ENCODE measurements at regions not wholly inside any gene's neighbourhood (a gene's known extent, or its start where the extent isn't known, plus 50 kb on each side); places are given as distances from the start of the nearest gene placed in this dataset.

- no CpG with 5 or more reads among the region's 2 CpGs for WGBS (ENCODE audit: extremely low coverage, insufficient coverage, insufficient read length)
- Histone ChIP-seq H3K4me3 (ENCODE audit: low read depth, low read length) (no peak overlapping the region), H3K4me2 (ENCODE audit: low read length) (no peak overlapping the region)
Observed at GRCh38 chr20:48311956-48312355, 515.8 kb downstream of the PREX1 start.

DNA sequence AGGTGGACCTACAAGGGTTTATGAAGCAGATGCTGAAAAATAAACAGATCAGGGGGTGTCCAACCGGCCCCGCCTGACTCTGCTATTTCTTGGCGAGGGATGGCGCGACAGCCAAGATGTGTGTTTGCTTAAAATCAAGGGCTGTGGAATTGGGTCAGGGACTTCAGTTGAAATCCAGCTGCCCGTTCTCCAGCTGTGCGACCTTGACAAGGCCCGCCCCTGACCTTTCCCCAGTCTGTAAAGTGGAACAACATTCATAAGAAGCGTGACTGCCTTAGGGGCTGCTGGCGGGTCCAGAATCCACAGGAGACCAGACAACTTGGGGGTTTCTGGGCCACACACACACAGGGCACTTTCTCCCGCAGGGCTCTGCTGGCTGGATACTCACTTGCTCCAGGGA, 517.5 kb downstream of the PREX1 start:
- no CpG with 5 or more reads among the region's 11 CpGs for WGBS (ENCODE audit: extremely low coverage, insufficient coverage, insufficient read length)
- Histone ChIP-seq H3K18ac (ENCODE audit: low read length) (no peak overlapping the region), H2BK5ac (ENCODE audit: low read depth, low read length, poor library complexity) (no peak overlapping the region), H2AFZ (ENCODE audit: insufficient read depth, low read length, poor library complexity) (no peak overlapping the region), H3K79me2 (ENCODE audit: control insufficient read depth, insufficient read depth, low read length, poor library complexity) (no peaks in the 10 kb centered on the region), H3K4me3 (ENCODE audit: low read depth, low read length) (no peak overlapping the region), H3K4me2 (ENCODE audit: low read length) (no peak overlapping the region), H3K4ac (ENCODE audit: low read depth, low read length) (no peak overlapping the region), H4K91ac (ENCODE audit: low read depth, low read length) (no peak overlapping the region), H3K9me3 (ENCODE audit: insufficient read depth, low read depth, low read length) (peaks cover 4% of the 10 kb centered on the region), H4K8ac (ENCODE audit: low read depth, low read length) (no peak overlapping the region), H2BK12ac (ENCODE audit: low read length) (no peak overlapping the region), H3K36me3 (ENCODE audit: control insufficient read depth in 1 of 2, insufficient read depth in 2 of 2, low read length in 2 of 2) (no peaks in the 10 kb centered on the region), H3K27me3 (ENCODE audit: insufficient read depth, low read length) (no peaks in the 10 kb centered on the region), H3K79me1 (ENCODE audit: low read length) (no peaks in the 10 kb centered on the region), H3K27ac (ENCODE audit: low read depth, low read length) (no peak overlapping the region), H3K23ac (ENCODE audit: low read length) (no peak overlapping the region), H3K4me1 (ENCODE audit: control insufficient read depth in 1 of 2, insufficient read depth in 2 of 2, low read length in 2 of 2) (no peaks in the 10 kb centered on the region), H2AK5ac (ENCODE audit: low read length) (no peak overlapping the region), H3K9ac (ENCODE audit: low read length) (no peak overlapping the region), H3K14ac (ENCODE audit: low read length) (no peak overlapping the region), H2BK120ac (ENCODE audit: insufficient read depth, low read length, poor library complexity) (no peak overlapping the region), H4K12ac (ENCODE audit: low read depth, low read length) (no peak overlapping the region)
- no peak for DNase-seq

More at GRCh38 chr20:48311956-48312355, 515.8 kb downstream of the PREX1 start:
- H3K9ac ChIP-seq (ENCODE audit: low read length) = no peak overlapping the region
- peaks cover 4% of the 10 kb centered on the region for H3K9me3 ChIP-seq (ENCODE audit: insufficient read depth, low read depth, low read length)
- H3K79me1 ChIP-seq (ENCODE audit: low read length) = no peaks in the 10 kb centered on the region
- no peak overlapping the region for H2BK5ac ChIP-seq (ENCODE audit: low read depth, low read length, poor library complexity)
- H3K14ac ChIP-seq (ENCODE audit: low read length) = no peak overlapping the region
- H3K27ac ChIP-seq (ENCODE audit: low read depth, low read length) = no peak overlapping the region
- no peak overlapping the region for H3K18ac ChIP-seq (ENCODE audit: low read length)
- H2BK12ac ChIP-seq (ENCODE audit: low read length) = no peak overlapping the region
- H3K79me2 ChIP-seq (ENCODE audit: control insufficient read depth, insufficient read depth, low read length, poor library complexity) = no peaks in the 10 kb centered on the region
- no peak for DNase-seq
- no peaks in the 10 kb centered on the region for H3K36me3 ChIP-seq (ENCODE audit: control insufficient read depth in 1 of 2, insufficient read depth in 2 of 2, low read length in 2 of 2)
- no peak overlapping the region for H3K4ac ChIP-seq (ENCODE audit: low read depth, low read length)
- no peak overlapping the region for H4K8ac ChIP-seq (ENCODE audit: low read depth, low read length)
- H2BK120ac ChIP-seq (ENCODE audit: insufficient read depth, low read length, poor library complexity) = no peak overlapping the region
- H4K12ac ChIP-seq (ENCODE audit: low read depth, low read length) = no peak overlapping the region
- H2AFZ ChIP-seq (ENCODE audit: insufficient read depth, low read length, poor library complexity) = no peak overlapping the region
- H2AK5ac ChIP-seq (ENCODE audit: low read length) = no peak overlapping the region
- no peaks in the 10 kb centered on the region for H3K4me1 ChIP-seq (ENCODE audit: control insufficient read depth in 1 of 2, insufficient read depth in 2 of 2, low read length in 2 of 2)
- H4K91ac ChIP-seq (ENCODE audit: low read depth, low read length) = no peak overlapping the region
- H3K23ac ChIP-seq (ENCODE audit: low read length) = no peak overlapping the region
- no peaks in the 10 kb centered on the region for H3K27me3 ChIP-seq (ENCODE audit: insufficient read depth, low read length)

GRCh38 chr20:48309293-48309692, 518.5 kb downstream of the PREX1 start:
- Histone ChIP-seq H2BK120ac (ENCODE audit: insufficient read depth, low read length, poor library complexity) (no peak overlapping the region), H3K36me3 (ENCODE audit: control insufficient read depth in 1 of 2, insufficient read depth in 2 of 2, low read length in 2 of 2) (no peaks in the 10 kb centered on the region), H3K23ac (ENCODE audit: low read length) (no peak overlapping the region), H3K4me2 (ENCODE audit: low read length) (no peak overlapping the region), H3K27ac (ENCODE audit: low read depth, low read length) (no peak overlapping the region), H4K8ac (ENCODE audit: low read depth, low read length) (no peak overlapping the region), H3K4me3 (ENCODE audit: low read depth, low read length) (no peak overlapping the region), H4K12ac (ENCODE audit: low read depth, low read length) (no peak overlapping the region), H3K79me1 (ENCODE audit: low read length) (no peaks in the 10 kb centered on the region), H3K4ac (ENCODE audit: low read depth, low read length) (no peak overlapping the region), H4K91ac (ENCODE audit: low read depth, low read length) (no peak overlapping the region), H3K79me2 (ENCODE audit: control insufficient read depth, insufficient read depth, low read length, poor library complexity) (no peaks in the 10 kb centered on the region), H2BK5ac (ENCODE audit: low read depth, low read length, poor library complexity) (no peak overlapping the region), H3K14ac (ENCODE audit: low read length) (no peak overlapping the region), H3K18ac (ENCODE audit: low read length) (no peak overlapping the region), H3K9ac (ENCODE audit: low read length) (no peak overlapping the region), H2AFZ (ENCODE audit: insufficient read depth, low read length, poor library complexity) (no peak overlapping the region), H3K9me3 (ENCODE audit: insufficient read depth, low read depth, low read length) (peaks cover 2% of the 10 kb centered on the region), H3K27me3 (ENCODE audit: insufficient read depth, low read length) (no peaks in the 10 kb centered on the region), H2AK5ac (ENCODE audit: low read length) (no peak overlapping the region), H3K4me1 (ENCODE audit: control insufficient read depth in 1 of 2, insufficient read depth in 2 of 2, low read length in 2 of 2) (no peaks in the 10 kb centered on the region), H2BK12ac (ENCODE audit: low read length) (no peak overlapping the region)
- WGBS (ENCODE audit: extremely low coverage, insufficient coverage, insufficient read length) = no CpG with 5 or more reads among the region's 5 CpGs
- DNase-seq = no peak

- no peak overlapping the region for H3K14ac ChIP-seq (ENCODE audit: low read length)
- no peak overlapping the region for H3K4me2 ChIP-seq (ENCODE audit: low read length)
- H3K18ac ChIP-seq (ENCODE audit: low read length) = no peak overlapping the region
- H3K36me3 ChIP-seq (ENCODE audit: control insufficient read depth in 1 of 2, insufficient read depth in 2 of 2, low read length in 2 of 2) = no peaks in the 10 kb centered on the region
- H3K27ac ChIP-seq (ENCODE audit: low read depth, low read length) = no peak overlapping the region
- H2BK12ac ChIP-seq (ENCODE audit: low read length) = no peak overlapping the region
- H3K4me1 ChIP-seq (ENCODE audit: control insufficient read depth in 1 of 2, insufficient read depth in 2 of 2, low read length in 2 of 2) = no peaks in the 10 kb centered on the region
- no peak overlapping the region for H3K4ac ChIP-seq (ENCODE audit: low read depth, low read length)
- H3K9ac ChIP-seq (ENCODE audit: low read length) = no peak overlapping the region
- no peak overlapping the region for H4K12ac ChIP-seq (ENCODE audit: low read depth, low read length)
- no peak overlapping the region for H2AK5ac ChIP-seq (ENCODE audit: low read length)
- H3K27me3 ChIP-seq (ENCODE audit: insufficient read depth, low read length) = no peaks in the 10 kb centered on the region
- H3K23ac ChIP-seq (ENCODE audit: low read length) = no peak overlapping the region
- DNase-seq = no peak
- H2BK5ac ChIP-seq (ENCODE audit: low read depth, low read length, poor library complexity) = no peak overlapping the region
- H2AFZ ChIP-seq (ENCODE audit: insufficient read depth, low read length, poor library complexity) = no peak overlapping the region
- no peaks in the 10 kb centered on the region for H3K79me2 ChIP-seq (ENCODE audit: control insufficient read depth, insufficient read depth, low read length, poor library complexity)
- no peaks in the 10 kb centered on the region for H3K79me1 ChIP-seq (ENCODE audit: low read length)
- H4K91ac ChIP-seq (ENCODE audit: low read depth, low read length) = no peak overlapping the region
- no peak overlapping the region for H3K4me3 ChIP-seq (ENCODE audit: low read depth, low read length)
- no peak overlapping the region for H4K8ac ChIP-seq (ENCODE audit: low read depth, low read length)
- H3K9me3 ChIP-seq (ENCODE audit: insufficient read depth, low read depth, low read length) = peaks cover 2% of the 10 kb centered on the region
- no CpG with 5 or more reads among the region's 6 CpGs for WGBS (ENCODE audit: extremely low coverage, insufficient coverage, insufficient read length)
- H2BK120ac ChIP-seq (ENCODE audit: insufficient read depth, low read length, poor library complexity) = no peak overlapping the region
Observed at GRCh38 chr20:48308882-48309281, 518.9 kb downstream of the PREX1 start.
